NOMO-1 treated with DMSO at 0.1 percent for 48 hours (cell line): ENCODE measurements at regions not wholly inside any gene's neighbourhood (a gene's known extent, or its start where the extent isn't known, plus 50 kb on each side); places are given as distances from the start of the nearest gene placed in this dataset.

Experiments
- DNase-seq: peaks from one replicate; lab custom pipeline; 2025; ENCODE audit not compliant: unreplicated experiment; lab: John Stamatoyannopoulos, UW

DNA sequence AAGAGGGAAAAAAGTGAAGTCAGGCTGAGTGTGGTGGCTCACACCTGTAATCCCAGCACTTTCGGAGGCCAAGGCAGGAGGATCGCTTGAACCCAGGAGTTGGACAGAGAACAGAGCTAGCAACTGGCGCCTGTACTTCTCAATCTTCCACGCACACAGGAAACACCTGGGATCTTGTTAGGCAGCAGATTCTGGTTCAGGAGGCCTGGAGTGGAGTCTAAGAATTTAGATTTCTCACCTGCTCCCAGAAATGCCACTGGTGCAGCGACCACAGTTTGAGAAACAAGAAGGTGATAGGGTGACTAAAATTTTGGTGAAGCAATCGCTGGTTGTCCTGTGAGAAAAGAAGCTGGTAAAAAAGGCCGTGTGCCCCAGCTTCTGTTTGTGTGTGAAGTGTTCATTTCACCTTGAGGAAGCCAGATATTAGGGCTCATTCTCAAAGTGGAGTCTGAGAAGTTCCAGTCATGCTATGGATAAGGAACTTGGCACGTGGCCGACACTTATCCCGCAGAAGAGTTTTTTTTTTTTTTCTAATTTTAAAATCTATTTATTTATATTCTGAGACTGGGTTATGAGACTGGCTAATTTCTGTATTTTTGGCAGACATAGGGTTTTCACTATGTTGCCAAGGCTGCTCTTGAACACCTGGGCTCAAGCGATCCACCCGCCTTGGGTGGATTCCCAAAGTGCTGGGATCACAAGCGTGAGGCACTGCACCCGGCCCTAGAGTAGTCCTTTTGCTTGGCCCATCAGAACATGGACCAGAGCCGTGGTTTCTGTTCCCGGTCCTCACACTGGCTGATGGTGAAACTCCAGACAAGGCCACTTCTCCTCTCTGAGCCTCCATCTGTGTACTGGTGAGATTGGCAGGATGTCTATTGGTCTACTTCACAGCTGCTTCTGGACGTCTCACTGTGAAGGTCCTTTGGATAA lies 324.6 kb upstream of the PROK2 start:
- no peak for DNase-seq

DNA sequence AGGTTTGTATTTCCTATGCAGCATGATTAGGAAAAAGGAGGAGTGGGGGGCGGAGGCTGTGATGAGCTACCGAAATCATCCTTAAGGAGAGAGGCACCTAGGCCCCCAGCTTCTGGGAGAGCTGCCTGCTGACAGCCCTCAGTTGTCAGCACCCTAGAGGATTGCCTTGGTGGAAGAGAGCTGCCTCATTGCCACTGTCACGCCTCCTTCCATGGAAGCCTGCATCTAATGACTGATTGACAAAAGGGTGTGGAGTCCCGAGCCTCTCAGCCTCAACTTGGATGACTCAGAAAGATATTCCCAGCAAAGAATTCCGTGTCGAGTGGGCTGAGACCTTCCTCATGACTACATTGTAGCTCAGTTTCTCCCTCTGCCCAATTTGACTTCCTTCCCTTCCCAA lies 320.4 kb upstream of the PROK2 start:
- no peak for DNase-seq

DNA sequence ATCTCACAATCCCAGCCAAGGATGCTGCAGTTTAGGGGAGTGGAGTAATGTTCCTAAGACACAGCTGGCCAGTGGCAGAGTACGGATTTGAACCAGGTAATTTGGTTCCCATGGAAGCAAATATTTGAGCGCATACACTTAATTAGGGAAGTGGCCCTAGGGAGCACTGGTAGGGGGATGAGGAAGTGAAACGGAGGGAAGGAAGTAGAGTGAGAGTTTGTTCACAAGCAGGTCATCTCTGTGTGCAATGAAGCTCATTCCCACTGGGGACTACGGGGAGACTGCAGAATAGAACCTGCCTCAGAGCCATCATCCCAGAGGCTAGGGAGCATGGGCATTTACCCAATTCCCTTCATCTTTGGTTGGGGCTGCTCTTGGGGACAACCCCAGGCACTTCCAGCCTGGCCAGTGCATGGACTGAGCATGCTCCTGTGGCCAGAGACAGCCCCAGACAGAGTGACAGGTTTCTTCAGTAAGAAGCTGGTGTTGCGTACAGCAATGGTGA lies 317.2 kb upstream of the PROK2 start:
- peak; percentile 97 for DNase-seq

DNA sequence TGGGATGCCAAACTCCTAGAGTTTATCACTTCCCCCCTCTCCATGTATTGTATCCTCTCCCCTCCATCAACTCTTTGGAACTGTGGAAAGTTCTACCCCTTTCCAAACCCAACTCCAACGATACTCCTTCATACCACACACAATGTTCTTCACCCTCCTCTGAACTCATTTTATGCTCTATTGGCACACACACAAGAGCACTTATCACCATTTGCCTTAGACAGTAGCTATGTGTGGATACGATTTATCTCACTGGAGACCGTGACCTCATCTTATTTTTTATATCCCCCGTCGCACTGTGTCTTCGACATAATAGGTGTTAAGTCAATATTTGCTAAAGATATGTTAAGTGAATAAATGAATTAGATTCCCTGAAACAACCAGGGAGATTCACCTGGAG lies 316.5 kb upstream of the PROK2 start:
- no peak for DNase-seq

DNA sequence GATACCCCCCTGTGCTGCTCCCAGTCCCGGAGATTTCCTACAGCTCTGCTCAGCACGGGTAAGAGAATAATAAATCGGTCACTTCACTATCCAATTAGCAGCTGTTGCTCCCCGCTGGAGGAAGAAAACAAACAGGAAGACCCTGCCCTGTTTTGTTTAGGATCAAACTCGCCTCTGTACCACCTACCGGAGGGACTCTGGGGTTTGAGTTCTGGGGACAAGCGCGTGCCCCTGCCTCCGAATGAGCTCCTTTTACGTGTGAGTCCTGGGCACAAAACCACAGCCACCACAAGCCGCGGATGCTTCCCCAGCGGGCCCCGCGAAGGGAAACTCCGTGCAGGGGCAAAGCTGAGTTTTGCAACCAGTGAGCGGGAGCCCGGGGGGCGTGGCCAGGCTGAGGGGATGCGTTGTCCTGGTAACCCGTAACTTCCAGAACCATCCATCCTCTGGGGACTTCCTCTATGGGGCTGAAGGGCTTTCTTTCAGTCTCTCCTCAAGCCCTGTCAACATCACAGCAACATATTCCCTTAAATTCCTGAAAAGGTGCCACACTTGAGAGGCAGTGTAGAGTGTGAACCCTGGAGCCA lies 315.7 kb upstream of the PROK2 start:
- DNase-seq: peak; percentile 92

DNA sequence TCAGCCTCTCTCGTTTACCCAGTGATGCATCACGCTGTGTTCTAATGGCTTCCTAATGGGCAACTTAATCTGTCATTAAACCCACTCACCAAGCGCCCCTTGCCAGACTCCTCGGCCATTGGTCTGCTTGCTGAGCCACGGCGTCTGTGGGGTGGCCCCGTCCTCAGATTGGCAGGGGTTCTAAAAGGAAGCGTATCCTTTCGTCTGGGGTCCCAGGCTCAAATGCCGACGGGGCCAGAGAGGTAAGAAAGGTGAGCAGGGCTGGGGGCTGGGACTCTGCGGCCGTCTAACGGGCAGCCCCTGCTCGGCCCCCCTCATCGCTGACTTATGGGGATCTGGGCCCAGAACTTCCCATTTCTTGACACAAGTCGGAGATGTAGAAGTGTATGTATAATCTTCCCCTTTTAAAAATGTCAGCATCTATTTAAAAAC lies 315.1 kb upstream of the PROK2 start:
- DNase-seq: peak; percentile 76

DNA sequence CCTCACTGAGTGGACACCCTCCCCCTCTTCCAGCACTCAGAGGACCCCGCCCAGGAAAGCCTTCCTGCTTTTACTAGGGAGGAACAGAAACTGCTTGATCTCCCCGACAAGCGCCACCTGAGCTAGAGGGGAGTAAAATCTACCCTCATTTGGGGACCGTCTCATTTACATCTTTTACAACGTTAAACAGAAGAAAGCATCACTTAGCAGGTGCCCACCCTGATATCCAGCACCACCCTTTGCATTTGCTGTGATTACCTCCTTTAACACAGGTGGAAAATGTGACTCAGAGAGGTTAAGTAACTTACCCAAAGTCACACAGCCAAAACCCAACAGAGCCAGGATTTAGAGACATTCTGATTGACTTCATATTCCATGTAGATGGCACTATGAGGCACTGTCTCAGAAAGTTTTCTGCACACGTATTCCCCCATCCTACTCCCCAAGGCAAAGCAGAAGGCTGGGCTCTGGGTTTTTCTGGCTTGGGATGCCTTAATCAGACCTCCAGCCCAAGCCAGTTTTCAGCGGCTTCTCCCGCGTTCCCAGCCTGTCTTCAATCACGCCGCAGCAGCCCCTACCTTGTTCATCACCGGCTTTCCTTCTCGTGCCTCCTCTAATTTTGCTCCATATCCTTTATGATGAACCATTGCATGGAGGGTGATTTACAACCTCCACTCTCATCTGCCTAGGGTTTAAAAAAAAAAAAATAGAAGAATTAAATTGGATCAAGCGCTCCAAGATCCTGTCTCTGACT lies 314.6 kb upstream of the PROK2 start:
- DNase-seq: no peak

DNA sequence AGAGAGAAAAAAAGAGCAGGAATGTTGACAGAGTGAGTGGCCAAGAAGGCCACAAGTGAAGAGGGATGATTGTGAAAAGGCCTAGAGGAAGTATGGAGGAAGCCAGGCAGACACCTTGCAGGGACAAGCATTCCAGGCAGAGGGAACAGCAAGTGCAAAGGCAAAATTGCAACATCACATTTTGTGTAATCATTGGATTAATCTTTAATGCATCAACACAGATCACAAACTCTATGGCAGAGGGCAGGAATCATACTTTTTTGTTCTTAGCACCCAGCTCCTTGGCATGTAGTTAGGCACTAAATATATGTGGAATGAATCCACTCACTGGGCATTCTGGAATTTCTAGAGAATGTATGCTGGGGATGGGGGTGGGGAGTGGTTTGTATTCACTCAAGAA lies 312.1 kb upstream of the PROK2 start:
- DNase-seq: no peak

DNA sequence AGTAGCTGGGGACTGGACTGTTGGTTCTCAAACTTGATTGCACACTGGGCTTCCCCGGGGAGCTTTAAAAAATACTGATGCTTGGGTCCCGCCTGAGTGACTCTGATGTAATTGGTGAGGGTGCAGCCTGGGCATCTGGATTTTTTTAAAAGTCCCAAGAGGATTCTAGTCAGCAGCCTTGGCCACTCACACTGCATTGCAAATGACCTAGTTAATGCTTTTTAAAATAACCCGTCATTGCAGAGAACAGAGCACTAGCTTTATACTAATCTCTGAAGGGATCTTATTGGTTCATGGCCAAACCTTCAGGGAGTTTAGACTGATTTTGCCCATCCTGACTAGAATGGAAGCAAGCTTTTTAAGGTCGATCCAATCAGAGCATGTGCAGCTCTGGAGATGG lies 310.6 kb upstream of the PROK2 start:
- DNase-seq: no peak

DNA sequence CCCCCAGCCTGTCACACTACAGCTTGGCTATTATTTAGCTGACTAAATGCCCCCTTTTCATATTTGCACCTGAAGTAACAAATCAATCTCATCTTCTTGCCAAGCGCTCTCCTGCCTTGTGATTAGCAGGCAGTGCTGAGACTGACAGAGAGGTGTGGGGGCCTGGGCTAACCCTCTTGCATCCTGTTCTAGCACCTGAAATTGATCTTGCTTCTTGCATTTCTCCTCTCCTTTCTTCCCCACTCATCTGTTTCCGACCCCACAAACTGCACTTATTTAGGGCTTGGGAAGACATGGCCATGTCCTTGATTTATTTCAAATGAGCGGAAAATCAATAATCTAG lies 309.0 kb upstream of the PROK2 start:
- DNase-seq: no peak

DNA sequence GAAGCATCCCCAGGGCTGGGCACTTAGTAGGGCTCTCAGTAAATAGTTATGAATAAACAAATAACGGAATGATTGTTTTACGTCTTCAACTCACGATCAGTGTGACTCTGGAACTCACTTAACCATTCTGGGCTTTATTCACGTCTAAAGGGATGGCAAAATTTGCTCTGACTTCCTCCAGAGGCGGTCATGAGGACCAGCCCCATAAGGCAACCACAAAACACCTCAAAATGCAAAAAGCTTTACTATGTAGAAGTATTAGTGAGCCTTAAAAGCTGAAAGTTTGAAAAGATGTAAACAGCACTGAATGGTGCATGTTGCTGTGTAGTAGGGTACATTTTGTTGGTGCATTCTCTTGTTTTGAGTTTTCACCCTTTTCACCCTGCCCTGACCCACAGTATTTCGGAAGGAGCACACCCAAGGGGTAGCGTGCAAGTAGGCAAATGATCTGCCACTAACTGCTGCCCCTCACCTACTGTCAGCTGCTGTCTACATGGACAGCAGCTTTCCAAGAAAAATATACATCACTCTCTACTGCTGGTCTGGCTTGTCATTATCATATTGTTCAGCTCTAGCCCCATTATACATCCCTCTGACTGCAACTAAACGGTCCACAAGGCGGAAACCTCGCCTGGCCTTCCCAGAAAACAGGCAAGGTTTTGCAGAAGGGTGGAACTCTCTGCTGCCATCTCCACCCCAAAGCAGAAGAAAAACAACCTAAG lies 308.5 kb upstream of the PROK2 start:
- DNase-seq: no peak

DNA sequence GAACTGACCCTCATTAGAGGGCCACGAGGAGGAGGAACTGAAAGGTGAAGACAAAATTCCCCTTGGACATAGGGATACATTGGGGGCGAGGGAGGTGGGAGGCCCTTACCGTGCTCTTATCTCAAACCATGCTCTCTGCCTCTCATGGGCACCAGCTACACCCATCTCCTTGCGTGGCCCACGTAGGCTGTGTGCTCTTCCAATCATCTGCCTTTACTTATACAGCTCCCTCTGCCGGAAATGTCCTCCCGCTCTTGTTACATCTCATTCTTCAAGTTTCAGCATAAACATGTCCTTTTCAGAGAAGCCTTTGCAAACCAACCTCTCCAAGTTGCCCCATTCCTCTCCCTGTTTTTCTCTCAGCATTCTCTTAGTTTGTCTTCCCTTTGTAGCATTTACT lies 307.8 kb upstream of the PROK2 start:
- DNase-seq: no peak

DNA sequence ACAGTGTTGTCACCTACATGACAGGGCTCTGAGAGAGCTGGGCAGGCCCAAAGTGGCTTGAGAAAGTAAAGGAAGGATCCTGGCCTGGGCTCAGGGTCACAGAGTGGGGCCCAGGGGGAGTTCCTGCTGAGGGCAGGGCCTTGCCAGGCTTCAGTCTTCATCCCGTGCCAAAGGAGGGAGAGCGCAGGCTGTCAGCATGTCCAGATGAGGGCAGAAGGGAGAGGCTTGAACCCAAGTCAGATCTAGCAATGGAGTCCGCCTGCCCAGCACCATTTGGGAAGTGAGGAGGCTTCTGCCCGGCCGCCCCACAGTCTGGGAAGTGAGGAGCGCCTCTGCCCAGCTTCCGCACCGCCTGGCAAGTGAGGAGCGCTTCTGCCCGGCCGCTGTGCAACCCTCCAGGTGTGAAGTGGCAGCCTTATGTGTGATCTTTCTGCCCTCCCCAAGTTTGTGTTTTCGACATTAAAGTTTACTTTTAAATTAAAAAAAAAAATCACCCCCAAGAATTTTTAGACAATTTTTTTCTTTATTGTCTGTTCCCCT lies 303.6 kb upstream of the PROK2 start:
- DNase-seq: no peak

DNA sequence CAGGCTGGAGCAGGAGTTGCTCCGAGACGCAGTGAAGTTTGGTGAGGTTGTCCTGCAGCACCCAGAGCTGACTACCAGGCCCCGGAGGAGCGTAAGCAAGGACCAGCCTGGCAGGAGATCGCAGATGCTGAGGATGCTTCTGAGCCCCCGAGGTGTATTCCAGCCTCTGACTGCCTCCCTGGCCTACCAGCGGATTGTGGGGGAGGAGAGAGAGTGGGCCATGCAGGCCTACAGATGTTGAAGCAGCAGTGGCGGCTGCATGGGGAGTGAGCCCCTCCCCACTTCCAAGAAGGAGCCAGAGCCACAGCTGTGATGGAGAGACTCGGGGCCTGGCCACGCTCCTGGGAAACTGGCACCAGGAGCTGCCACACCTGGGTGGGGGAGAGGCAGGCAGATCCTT lies 302.5 kb upstream of the PROK2 start:
- DNase-seq: no peak

DNA sequence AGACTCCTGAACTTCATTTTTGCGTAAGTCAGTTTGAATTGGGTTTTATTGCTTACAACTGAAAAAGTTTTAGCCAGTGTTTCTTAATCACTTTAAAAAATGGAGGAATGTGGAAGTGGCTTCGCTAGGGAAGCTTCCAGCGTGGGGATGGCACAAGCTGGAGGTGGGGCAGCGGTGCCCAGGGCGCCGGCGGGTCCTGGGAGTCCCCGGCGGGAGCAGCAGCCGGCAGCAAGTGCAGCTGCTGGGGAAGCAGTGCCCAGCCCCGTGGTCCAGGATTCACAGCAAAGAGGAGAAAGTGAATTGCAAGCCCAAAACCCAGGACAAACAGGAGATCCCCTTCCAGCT lies 301.8 kb upstream of the PROK2 start:
- no peak for DNase-seq

DNA sequence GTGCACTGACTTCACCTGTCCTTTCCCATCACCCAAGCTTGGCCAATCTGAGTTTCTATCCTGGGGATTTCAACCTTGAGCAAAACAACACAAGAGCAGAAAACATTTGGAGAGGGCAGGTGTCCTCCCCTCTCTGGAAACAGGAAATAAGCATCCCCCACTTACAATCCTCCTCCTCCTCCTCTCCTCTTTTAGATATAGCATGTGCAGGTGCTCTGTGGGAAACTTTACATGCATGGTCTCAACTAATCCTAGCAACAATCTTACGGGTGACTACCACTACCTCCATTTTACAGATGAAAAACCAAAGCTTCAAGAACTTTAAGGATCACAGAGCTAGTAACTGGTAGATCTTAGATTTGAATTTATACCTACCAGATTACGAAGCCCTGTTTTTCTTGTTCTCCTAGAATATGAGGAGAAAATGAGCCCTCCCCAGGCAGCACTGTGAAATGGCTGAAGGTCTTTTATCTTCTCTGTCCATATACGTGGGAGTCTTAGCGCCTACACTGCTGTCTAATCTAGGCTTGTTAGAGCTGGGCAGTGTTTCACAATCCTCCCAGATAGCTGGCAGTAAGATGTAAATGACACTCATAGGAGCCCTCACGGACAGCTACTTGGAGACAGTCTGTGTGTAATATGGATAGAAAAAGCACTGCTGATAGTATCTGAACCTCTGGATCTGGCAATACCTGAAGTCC lies 301.2 kb upstream of the PROK2 start:
- peak; percentile 59 for DNase-seq

DNA sequence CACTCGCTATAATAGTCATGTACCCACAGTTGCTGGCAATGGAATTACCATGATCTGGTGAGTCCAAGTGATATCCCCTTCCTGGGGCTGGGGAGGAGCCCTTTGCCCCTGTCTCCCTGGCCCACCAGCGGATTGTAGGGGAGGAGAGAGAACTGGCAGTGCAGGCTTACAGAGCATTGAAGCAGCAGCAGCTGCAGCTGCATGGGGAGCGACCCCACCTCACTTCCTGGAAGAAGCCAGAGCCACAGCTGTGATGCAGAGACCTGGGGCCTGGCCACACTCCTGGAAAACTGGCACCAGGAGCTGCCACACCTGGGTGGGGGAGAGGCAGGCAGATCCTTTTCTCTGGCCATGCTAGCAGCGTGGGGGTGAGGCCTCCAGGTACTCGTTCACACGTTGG lies 300.1 kb upstream of the PROK2 start:
- no peak for DNase-seq

DNA sequence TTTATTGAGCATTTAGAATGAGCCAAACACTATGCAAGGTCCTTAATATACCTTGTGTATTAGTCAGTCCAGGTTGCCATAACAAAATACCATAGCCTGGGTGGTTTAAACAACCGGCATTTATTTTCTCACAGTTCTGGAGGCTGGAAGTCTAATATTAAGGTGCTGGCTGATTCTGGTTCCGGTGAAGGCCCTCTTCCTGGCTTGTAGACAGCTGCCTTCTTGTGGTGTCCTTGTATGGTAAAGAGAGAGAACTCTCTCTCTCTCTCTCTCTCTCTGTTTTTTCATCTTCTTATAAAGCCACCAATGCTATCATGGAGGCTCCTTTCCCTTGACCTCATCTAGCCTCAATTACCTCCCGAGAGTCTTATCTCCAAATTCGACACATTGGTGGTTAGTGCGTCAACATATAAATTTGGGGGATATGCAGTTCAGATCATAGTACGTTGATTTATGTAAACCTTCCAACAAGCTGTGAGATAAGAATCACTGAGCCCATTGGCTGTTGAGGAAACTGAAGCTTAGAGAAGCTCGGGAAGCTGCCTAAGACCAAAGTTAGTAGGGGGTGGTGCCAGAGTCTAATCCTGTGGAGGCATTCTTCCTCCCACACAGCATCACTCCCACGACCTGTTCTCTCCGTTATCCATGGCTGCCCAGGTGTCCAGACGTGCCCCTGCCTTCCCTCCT lies 298.0 kb upstream of the PROK2 start:
- no peak for DNase-seq

DNA sequence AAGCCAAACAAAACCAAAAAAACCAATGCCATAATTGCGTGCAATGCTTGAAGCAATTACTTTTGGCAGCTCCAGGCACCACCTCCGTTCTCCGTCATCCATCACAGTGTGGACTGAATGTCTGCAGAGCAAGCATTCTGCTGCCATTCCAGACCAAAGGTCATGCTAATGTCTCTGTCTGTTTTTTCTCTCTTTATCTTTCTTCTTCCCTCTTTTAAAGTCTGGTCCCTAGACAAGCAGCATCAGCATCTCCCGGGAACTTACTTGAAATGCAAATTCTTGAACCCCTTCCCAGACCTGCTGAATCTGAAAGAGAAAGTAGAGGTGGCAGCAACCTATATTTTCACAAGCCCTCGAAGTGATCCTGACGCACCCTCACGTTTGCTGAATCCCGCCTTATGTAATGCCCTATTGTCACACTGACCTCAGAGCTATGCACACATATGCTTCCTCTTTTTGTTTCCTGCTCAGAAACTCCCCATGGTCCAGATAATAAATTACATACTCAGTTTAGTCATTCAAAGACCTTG lies 297.3 kb upstream of the PROK2 start:
- DNase-seq: peak; percentile 96
